Fibroblast of lung (primary cell): ENCODE measurements at regions not wholly inside any gene's neighbourhood (a gene's known extent, or its start where the extent isn't known, plus 50 kb on each side); places are given as distances from the start of the nearest gene placed in this dataset.

Source experiments
- DNase-seq, 2 donors: peaks; one replicate each; pipeline versions ENCODE4 v3.0.0 to v3.0.0-alpha.2; 2010; ENCODE audit warnings: low read depth in 2 of 2
- H2AFZ ChIP-seq: 2 replicates; pipeline ENCODE4 v1.5.1; 2012; ENCODE audit warnings: low read length, control low read depth, inconsistent platforms
- H3K27ac ChIP-seq: 2 replicates; pipeline ENCODE4 v1.5.1; 2011; ENCODE audit warnings: low read length, control low read depth; ENCODE audit not compliant: insufficient read depth
- H3K27me3 ChIP-seq: 2 replicates; pipeline ENCODE4 v1.5.1; 2011; ENCODE audit warnings: mild to moderate bottlenecking, low read length; ENCODE audit not compliant: control insufficient read depth, insufficient read depth
- H3K36me3 ChIP-seq: 2 replicates; pipeline ENCODE4 v1.5.1; 2011; ENCODE audit warnings: low read length; ENCODE audit not compliant: control insufficient read depth, insufficient read depth
- H3K4me1 ChIP-seq: 2 replicates; pipeline ENCODE4 v1.5.1; 2011; ENCODE audit warnings: low read length; ENCODE audit not compliant: control insufficient read depth, insufficient read depth; ENCODE audit errors: extremely low read depth
- H3K4me2 ChIP-seq: 2 replicates; pipeline ENCODE4 v1.5.1; 2011; ENCODE audit warnings: low read length, control low read depth; ENCODE audit not compliant: insufficient read depth; ENCODE audit errors: extremely low read depth
- H3K4me3 ChIP-seq, 4 experiments: fragments of 200-600 bp in 1 of 4; sonication (generic) in 1 of 4; replicated peaks in 1 of 4; 2 replicates each; pipeline ENCODE4 v1.5.1; 2011 to 2016; ENCODE audit warnings: low read length in 4 of 4, low read depth in 3 of 4, mild to moderate bottlenecking in 3 of 4, control low read depth in 2 of 4, inconsistent platforms in 1 of 4, mixed read lengths in 1 of 4; ENCODE audit not compliant: insufficient read depth in 1 of 4; ENCODE audit errors: control extremely low read depth in 1 of 4
- H3K79me2 ChIP-seq: 2 replicates; pipeline ENCODE4 v1.5.1; 2012; ENCODE audit warnings: mild to moderate bottlenecking, low read length, inconsistent platforms; ENCODE audit not compliant: control insufficient read depth, insufficient read depth
- H3K9ac ChIP-seq: 2 replicates; pipeline ENCODE4 v1.5.1; 2011; ENCODE audit warnings: mild to moderate bottlenecking, low read length, control low read depth; ENCODE audit not compliant: insufficient read depth
- H3K9me3 ChIP-seq: 2 replicates; pipeline ENCODE4 v1.5.1; 2012; ENCODE audit warnings: low read depth, low read length; ENCODE audit not compliant: control insufficient read depth, insufficient read depth
- H4K20me1 ChIP-seq: 2 replicates; pipeline ENCODE4 v1.5.1; 2011; ENCODE audit warnings: low read length; ENCODE audit not compliant: control insufficient read depth, insufficient read depth; ENCODE audit errors: extremely low read depth
- EZH2 ChIP-seq: IDR thresholded peaks from 2 replicates; pipeline ENCODE4 v1.5.1; 2012; ENCODE audit warnings: low read length, control low read depth, mild to moderate bottlenecking; ENCODE audit errors: missing control alignments
- TF ChIP-seq, protein P1 (sequence below), 2 donors: IDR thresholded peaks in 1 of 2; conservative IDR thresholded peaks in 1 of 2; 1 replicate in 1 of 2; 2 replicates in 1 of 2; pipeline ENCODE4 v1.5.1; 2011 to 2012; ENCODE audit warnings: low read length in 2 of 2, control low read depth in 1 of 2, inconsistent platforms in 1 of 2, low read depth in 1 of 2, mild to moderate bottlenecking in 1 of 2

DNA sequence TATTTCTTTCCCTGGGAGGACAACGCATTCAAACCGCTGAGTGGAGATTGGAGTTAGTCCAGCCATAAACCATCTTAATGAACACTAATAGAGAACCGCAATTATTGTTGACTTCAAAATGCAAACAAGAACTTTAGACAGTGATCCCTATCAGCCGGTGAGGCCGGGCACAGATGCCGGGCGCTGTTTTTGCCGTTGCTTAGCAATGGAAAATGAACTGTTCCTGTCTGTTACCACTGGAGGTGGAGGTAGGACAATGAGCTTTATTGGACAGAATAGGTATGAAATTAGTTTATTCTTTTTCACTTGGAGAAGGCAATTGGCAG, 216.8 kb downstream of the TTC8 start:
- Histone ChIP-seq H3K4me3 (peak overlapping the region in 3 of 4 experiments; percentile 38 to 57 (median 53)), H3K36me3 (no peaks in the 10 kb centered on the region), H3K4me1 (peaks cover 6% of the 10 kb centered on the region), H4K20me1 (no peaks in the 10 kb centered on the region), H3K27me3 (no peaks in the 10 kb centered on the region), H3K79me2 (no peaks in the 10 kb centered on the region), H2AFZ (peak overlapping the region; percentile 72), H3K4me2 (peak overlapping the region; percentile 85), H3K27ac (peak overlapping the region; percentile 83), H3K9me3 (no peaks in the 10 kb centered on the region), H3K9ac (peak overlapping the region; percentile 46)
- TF ChIP-seq, protein P1, sequence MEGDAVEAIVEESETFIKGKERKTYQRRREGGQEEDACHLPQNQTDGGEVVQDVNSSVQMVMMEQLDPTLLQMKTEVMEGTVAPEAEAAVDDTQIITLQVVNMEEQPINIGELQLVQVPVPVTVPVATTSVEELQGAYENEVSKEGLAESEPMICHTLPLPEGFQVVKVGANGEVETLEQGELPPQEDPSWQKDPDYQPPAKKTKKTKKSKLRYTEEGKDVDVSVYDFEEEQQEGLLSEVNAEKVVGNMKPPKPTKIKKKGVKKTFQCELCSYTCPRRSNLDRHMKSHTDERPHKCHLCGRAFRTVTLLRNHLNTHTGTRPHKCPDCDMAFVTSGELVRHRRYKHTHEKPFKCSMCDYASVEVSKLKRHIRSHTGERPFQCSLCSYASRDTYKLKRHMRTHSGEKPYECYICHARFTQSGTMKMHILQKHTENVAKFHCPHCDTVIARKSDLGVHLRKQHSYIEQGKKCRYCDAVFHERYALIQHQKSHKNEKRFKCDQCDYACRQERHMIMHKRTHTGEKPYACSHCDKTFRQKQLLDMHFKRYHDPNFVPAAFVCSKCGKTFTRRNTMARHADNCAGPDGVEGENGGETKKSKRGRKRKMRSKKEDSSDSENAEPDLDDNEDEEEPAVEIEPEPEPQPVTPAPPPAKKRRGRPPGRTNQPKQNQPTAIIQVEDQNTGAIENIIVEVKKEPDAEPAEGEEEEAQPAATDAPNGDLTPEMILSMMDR (conservative IDR thresholded peaks at IDR 0.05 in 1 of 2, IDR thresholded peaks at IDR 0.05 in 1 of 2; ENCODE audit: low read depth in 1 of 2, low read length in 2 of 2): no peak
- TF ChIP-seq EZH2: no peak
- DNase-seq: no peak

DNA sequence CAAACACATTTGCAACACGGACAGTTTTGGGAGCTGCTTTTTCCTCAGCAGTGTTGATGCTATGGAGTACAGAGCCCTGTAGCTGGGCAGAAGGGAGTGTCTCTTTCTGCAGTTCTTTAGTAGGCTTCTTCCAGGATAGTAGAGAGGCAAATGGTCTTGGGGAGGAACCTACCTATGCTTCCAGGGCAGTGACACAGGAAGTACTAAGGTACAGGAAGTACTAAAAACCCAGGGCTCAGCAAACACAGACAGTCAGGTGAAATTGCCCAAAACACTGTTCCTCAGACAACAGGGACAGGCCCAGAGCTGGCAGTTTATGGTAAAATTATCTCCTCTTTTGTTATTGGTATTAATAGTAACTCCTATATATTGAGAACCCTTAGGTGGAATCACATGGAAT, 217.6 kb downstream of the TTC8 start:
- Histone ChIP-seq H3K27ac (no peak overlapping the region), H3K4me1 (peaks cover 6% of the 10 kb centered on the region), H2AFZ (no peak overlapping the region), H3K9me3 (no peaks in the 10 kb centered on the region), H4K20me1 (no peaks in the 10 kb centered on the region), H3K4me2 (no peak overlapping the region), H3K79me2 (no peaks in the 10 kb centered on the region), H3K27me3 (no peaks in the 10 kb centered on the region), H3K4me3 (no peak overlapping the region), H3K36me3 (no peaks in the 10 kb centered on the region), H3K9ac (no peak overlapping the region)
- TF ChIP-seq, protein P1 (conservative IDR thresholded peaks at IDR 0.05 in 1 of 2, IDR thresholded peaks at IDR 0.05 in 1 of 2; ENCODE audit: low read depth in 1 of 2, low read length in 2 of 2): no peak
- no peak for TF ChIP-seq EZH2
- DNase-seq: no peak

DNA sequence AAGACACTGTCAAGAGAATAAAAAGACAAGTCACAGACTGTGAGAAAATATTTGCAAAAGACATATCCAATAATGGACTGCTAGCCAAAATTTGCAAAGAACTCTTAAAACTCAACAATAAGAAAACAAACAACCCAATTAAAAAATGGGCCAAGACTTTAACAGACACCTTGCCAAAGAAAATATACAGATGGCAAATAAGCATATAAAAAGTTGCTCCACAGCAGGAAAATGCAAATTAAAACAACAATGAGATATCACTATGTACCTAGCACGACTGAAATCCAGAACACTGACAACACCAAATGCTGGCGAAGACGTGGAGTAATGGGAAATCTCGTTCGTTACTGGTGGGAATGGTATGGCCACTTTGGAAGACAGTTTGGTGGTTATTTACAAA, 228.9 kb downstream of the TTC8 start:
- no peak for DNase-seq
- H4K20me1 ChIP-seq: no peaks in the 10 kb centered on the region
- H3K27me3 ChIP-seq: no peaks in the 10 kb centered on the region
- no peak overlapping the region for H3K27ac ChIP-seq
- no peaks in the 10 kb centered on the region for H3K9me3 ChIP-seq
- H2AFZ ChIP-seq: no peak overlapping the region
- no peak overlapping the region for H3K4me2 ChIP-seq
- no peaks in the 10 kb centered on the region for H3K79me2 ChIP-seq
- no peak overlapping the region for H3K9ac ChIP-seq
- H3K4me1 ChIP-seq: no peaks in the 10 kb centered on the region
- no peak for TF ChIP-seq EZH2
- TF ChIP-seq, protein P1 (conservative IDR thresholded peaks at IDR 0.05 in 1 of 2, IDR thresholded peaks at IDR 0.05 in 1 of 2; ENCODE audit: low read depth in 1 of 2, low read length in 2 of 2): no peak
- no peaks in the 10 kb centered on the region for H3K36me3 ChIP-seq
- no peak overlapping the region for H3K4me3 ChIP-seq
